ENCODE measurements at regions not wholly inside any gene's neighbourhood (a gene's known extent, or its start where the extent isn't known, plus 50 kb on each side); places are given as distances from the start of the nearest gene placed in this dataset.

- DNase-seq, result no peak
Observed at GRCh38 chr13:67303661-67304333, 73.7 kb upstream of the PCDH9 start.

- DNase-seq, result no peak
Observed at GRCh38 chr13:67299751-67300150, 69.6 kb upstream of the PCDH9 start.

- DNase-seq, result no peak
Observed at GRCh38 chr13:67299072-67299635, 69.0 kb upstream of the PCDH9 start.

GRCh38 chr13:67298297-67298696 lies 68.2 kb upstream of the PCDH9 start:
- DNase-seq, result no peak

- DNase-seq, result no peak
Observed at GRCh38 chr13:67296511-67296910, 66.4 kb upstream of the PCDH9 start.

GRCh38 chr13:67292886-67293285 lies 62.8 kb upstream of the PCDH9 start:
- no peak for DNase-seq

GRCh38 chr13:67285611-67286010 lies 55.5 kb upstream of the PCDH9 start:
- DNase-seq, result no peak

GRCh38 chr13:67283637-67284036 lies 53.5 kb upstream of the PCDH9 start:
- DNase-seq, result no peak

GRCh38 chr13:67281466-67281865 lies 51.3 kb upstream of the PCDH9 start:
- DNase-seq, result peak; percentile 48 to 79
